ENCODE measurements at regions not wholly inside any gene's neighbourhood (a gene's known extent, or its start where the extent isn't known, plus 50 kb on each side); places are given as distances from the start of the nearest gene placed in this dataset.

- POLR2A ChIA-PET (ENCODE audit: low non-redundant PET): no interaction called here
- CTCF ChIA-PET: no interaction called here
- Histone ChIP-seq H3K27ac (ENCODE audit: low read depth, low read length, poor library complexity, severe bottlenecking) (no peak overlapping the region), H3K9me3 (ENCODE audit: low read depth, low read length, poor library complexity, severe bottlenecking) (no peaks in the 10 kb centered on the region), H3K36me3 (ENCODE audit: insufficient read depth, low read length, poor library complexity, severe bottlenecking) (no peaks in the 10 kb centered on the region), H3K27me3 (replicated peaks; ENCODE audit: insufficient read depth, low read depth, low read length, poor library complexity) (no peaks in the 10 kb centered on the region), H3K4me3 (ENCODE audit: low read depth, low read length, poor library complexity, severe bottlenecking) (no peak overlapping the region), H3K4me1 (ENCODE audit: insufficient read depth, low read length, poor library complexity, severe bottlenecking) (no peaks in the 10 kb centered on the region)
- no peak for DNase-seq (ENCODE audit: low spot score)
- intact Hi-C loops (cut with micrococcal nuclease; ENCODE audit: unreplicated experiment): no loop called here
- no TSS peak for BruUV-seq (replicated peaks)
- no peak for TF ChIP-seq CTCF (conservative IDR thresholded peaks at IDR 0.05; ENCODE audit: low read depth, low read length)
Observed at GRCh38 chr15:96068897-96069296, 261.6 kb upstream of the NR2F2 start.

- BruUV-seq (replicated peaks): no TSS peak
- no peaks in the 10 kb centered on the region for H3K36me3 ChIP-seq (ENCODE audit: insufficient read depth, low read length, poor library complexity, severe bottlenecking)
- H3K4me3 ChIP-seq (ENCODE audit: low read depth, low read length, poor library complexity, severe bottlenecking): no peak overlapping the region
- DNase-seq (ENCODE audit: low spot score): no peak
- ChIA-PET CTCF (interaction anchor here (0.5 kb wide), 1 partner anchor 90 kb away, joined by 4 read pairs; no protein-coding TSS in a partner anchor), POLR2A (ENCODE audit: low non-redundant PET) (no interaction called here)
- H3K27me3 ChIP-seq (replicated peaks; ENCODE audit: insufficient read depth, low read depth, low read length, poor library complexity): no peaks in the 10 kb centered on the region
- no peaks in the 10 kb centered on the region for H3K4me1 ChIP-seq (ENCODE audit: insufficient read depth, low read length, poor library complexity, severe bottlenecking)
- no peaks in the 10 kb centered on the region for H3K9me3 ChIP-seq (ENCODE audit: low read depth, low read length, poor library complexity, severe bottlenecking)
- no peak overlapping the region for H3K27ac ChIP-seq (ENCODE audit: low read depth, low read length, poor library complexity, severe bottlenecking)
- TF ChIP-seq EZH2 (IDR thresholded peaks at IDR 0.05; ENCODE audit: borderline replicate concordance, low read depth, low read length, poor library complexity, severe bottlenecking) (no peak), CTCF (conservative IDR thresholded peaks at IDR 0.05; ENCODE audit: low read depth, low read length) (no peak)
- intact Hi-C loops (cut with micrococcal nuclease; ENCODE audit: unreplicated experiment): no loop called here
Observed at GRCh38 chr15:96070636-96071035, 259.9 kb upstream of the NR2F2 start.

GRCh38 chr15:96072821-96073220, 257.7 kb upstream of the NR2F2 start:
- no peaks in the 10 kb centered on the region for H3K9me3 ChIP-seq (ENCODE audit: low read depth, low read length, poor library complexity, severe bottlenecking)
- no peaks in the 10 kb centered on the region for H3K27me3 ChIP-seq (replicated peaks; ENCODE audit: insufficient read depth, low read depth, low read length, poor library complexity)
- BruUV-seq (replicated peaks): no TSS peak
- no peak for DNase-seq (ENCODE audit: low spot score)
- H3K4me3 ChIP-seq (ENCODE audit: low read depth, low read length, poor library complexity, severe bottlenecking): no peak overlapping the region
- no peak overlapping the region for H3K27ac ChIP-seq (ENCODE audit: low read depth, low read length, poor library complexity, severe bottlenecking)
- no peaks in the 10 kb centered on the region for H3K4me1 ChIP-seq (ENCODE audit: insufficient read depth, low read length, poor library complexity, severe bottlenecking)
- TF ChIP-seq EZH2 (IDR thresholded peaks at IDR 0.05; ENCODE audit: borderline replicate concordance, low read depth, low read length, poor library complexity, severe bottlenecking): no peak
- no peak for TF ChIP-seq CTCF (conservative IDR thresholded peaks at IDR 0.05; ENCODE audit: low read depth, low read length)
- ChIA-PET CTCF (no interaction called here), POLR2A (ENCODE audit: low non-redundant PET) (no interaction called here)
- intact Hi-C loops (cut with micrococcal nuclease; ENCODE audit: unreplicated experiment): no loop called here
- no peaks in the 10 kb centered on the region for H3K36me3 ChIP-seq (ENCODE audit: insufficient read depth, low read length, poor library complexity, severe bottlenecking)
